ENCODE measurements at regions not wholly inside any gene's neighbourhood (a gene's known extent, or its start where the extent isn't known, plus 50 kb on each side); places are given as distances from the start of the nearest gene placed in this dataset.
A peak's percentile ranks its signal among the peaks of the same experiment; 100 is the strongest.

- Histone ChIP-seq H3K4me2 (ENCODE audit: extremely low read depth, insufficient read depth, low read length) (no peak overlapping the region), H3K27me3 (ENCODE audit: control insufficient read depth, insufficient read depth, low read length) (no peaks in the 10 kb centered on the region)
Observed at GRCh38 chr7:28299556-28299955, 112.8 kb upstream of the CREB5 start.

GRCh38 chr7:28300488-28300887, 111.8 kb upstream of the CREB5 start:
- no peak for TF ChIP-seq EZH2 (IDR thresholded peaks at IDR 0.05; ENCODE audit: low read length, missing control alignments)

More at GRCh38 chr7:28299556-28299955, 112.8 kb upstream of the CREB5 start:
- no peak for DNase-seq (ENCODE audit: low read depth in 2 of 2)
- Histone ChIP-seq H3K4me3 (replicated peaks in 1 of 4; ENCODE audit: control extremely low read depth in 1 of 4, insufficient read depth in 1 of 4, low read depth in 3 of 4, low read length in 4 of 4) (no peak overlapping the region), H4K20me1 (ENCODE audit: control insufficient read depth, extremely low read depth, insufficient read depth, low read length) (no peaks in the 10 kb centered on the region), H3K36me3 (ENCODE audit: control insufficient read depth, insufficient read depth, low read length) (no peaks in the 10 kb centered on the region), H3K9me3 (ENCODE audit: control insufficient read depth, insufficient read depth, low read depth, low read length) (no peaks in the 10 kb centered on the region), H3K9ac (ENCODE audit: insufficient read depth, low read length) (no peak overlapping the region), H3K4me1 (ENCODE audit: control insufficient read depth, extremely low read depth, insufficient read depth, low read length) (no peaks in the 10 kb centered on the region), H2AFZ (ENCODE audit: low read length) (no peak overlapping the region), H3K27ac (ENCODE audit: insufficient read depth, low read length) (no peak overlapping the region), H3K79me2 (ENCODE audit: control insufficient read depth, insufficient read depth, low read length) (no peaks in the 10 kb centered on the region)
- TF ChIP-seq EZH2 (IDR thresholded peaks at IDR 0.05; ENCODE audit: low read length, missing control alignments): no peak
- no peak for TF ChIP-seq CTCF (conservative IDR thresholded peaks at IDR 0.05 in 1 of 2, IDR thresholded peaks at IDR 0.05 in 1 of 2; ENCODE audit: low read depth in 1 of 2, low read length in 2 of 2)

GRCh38 chr7:28301148-28301641, 111.1 kb upstream of the CREB5 start:
- Histone ChIP-seq H3K4me2 (ENCODE audit: extremely low read depth, insufficient read depth, low read length) (no peak overlapping the region), H4K20me1 (ENCODE audit: control insufficient read depth, extremely low read depth, insufficient read depth, low read length) (no peaks in the 10 kb centered on the region), H3K4me3 (replicated peaks in 1 of 4; ENCODE audit: control extremely low read depth in 1 of 4, insufficient read depth in 1 of 4, low read depth in 3 of 4, low read length in 4 of 4) (no peak overlapping the region), H3K79me2 (ENCODE audit: control insufficient read depth, insufficient read depth, low read length) (no peaks in the 10 kb centered on the region), H3K9ac (ENCODE audit: insufficient read depth, low read length) (no peak overlapping the region), H3K36me3 (ENCODE audit: control insufficient read depth, insufficient read depth, low read length) (no peaks in the 10 kb centered on the region), H3K9me3 (ENCODE audit: control insufficient read depth, insufficient read depth, low read depth, low read length) (no peaks in the 10 kb centered on the region), H3K4me1 (ENCODE audit: control insufficient read depth, extremely low read depth, insufficient read depth, low read length) (no peaks in the 10 kb centered on the region), H2AFZ (ENCODE audit: low read length) (no peak overlapping the region), H3K27me3 (ENCODE audit: control insufficient read depth, insufficient read depth, low read length) (no peaks in the 10 kb centered on the region), H3K27ac (ENCODE audit: insufficient read depth, low read length) (no peak overlapping the region)
- TF ChIP-seq EZH2 (IDR thresholded peaks at IDR 0.05; ENCODE audit: low read length, missing control alignments) (no peak), CTCF (conservative IDR thresholded peaks at IDR 0.05 in 1 of 2, IDR thresholded peaks at IDR 0.05 in 1 of 2; ENCODE audit: low read depth in 1 of 2, low read length in 2 of 2) (no peak)
- DNase-seq (ENCODE audit: low read depth in 2 of 2): peak; percentile 50 to 68

More at GRCh38 chr7:28300488-28300887, 111.8 kb upstream of the CREB5 start:
- no peaks in the 10 kb centered on the region for H3K27me3 ChIP-seq (ENCODE audit: control insufficient read depth, insufficient read depth, low read length)
- no peak overlapping the region for H3K4me3 ChIP-seq (replicated peaks in 1 of 4; ENCODE audit: control extremely low read depth in 1 of 4, insufficient read depth in 1 of 4, low read depth in 3 of 4, low read length in 4 of 4)
- H3K36me3 ChIP-seq (ENCODE audit: control insufficient read depth, insufficient read depth, low read length): no peaks in the 10 kb centered on the region
- H3K4me2 ChIP-seq (ENCODE audit: extremely low read depth, insufficient read depth, low read length): no peak overlapping the region
- H3K4me1 ChIP-seq (ENCODE audit: control insufficient read depth, extremely low read depth, insufficient read depth, low read length): no peaks in the 10 kb centered on the region
- H3K9me3 ChIP-seq (ENCODE audit: control insufficient read depth, insufficient read depth, low read depth, low read length): no peaks in the 10 kb centered on the region
- DNase-seq (ENCODE audit: low read depth in 2 of 2): no peak
- H3K79me2 ChIP-seq (ENCODE audit: control insufficient read depth, insufficient read depth, low read length): no peaks in the 10 kb centered on the region
- no peak overlapping the region for H2AFZ ChIP-seq (ENCODE audit: low read length)
- H4K20me1 ChIP-seq (ENCODE audit: control insufficient read depth, extremely low read depth, insufficient read depth, low read length): no peaks in the 10 kb centered on the region
- H3K27ac ChIP-seq (ENCODE audit: insufficient read depth, low read length): no peak overlapping the region
- H3K9ac ChIP-seq (ENCODE audit: insufficient read depth, low read length): no peak overlapping the region
